MM.1S (cell line): ENCODE measurements at regions not wholly inside any gene's neighbourhood (a gene's known extent, or its start where the extent isn't known, plus 50 kb on each side); places are given as distances from the start of the nearest gene placed in this dataset.
"Not testable (repeated sequence)": the region's sequence is repeated elsewhere in the genome, so short reads cannot be mapped to it uniquely, and the experiment has no call there.

Experiments used
- DNase-seq: peaks from one replicate; pipeline ENCODE4 v3.0.0-alpha.2; 2015
- H2AFZ ChIP-seq: fragments of 300-600 bp; sonication (generic); 2 replicates; pipeline ENCODE4 v1.6.0; 2016; ENCODE audit warnings: antibody characterized with exemption, low read length
- H3F3A ChIP-seq: fragments of 300-600 bp; sonication (generic); 2 replicates; pipeline ENCODE4 v1.6.1; 2016; ENCODE audit warnings: mild to moderate bottlenecking, antibody characterized with exemption, low read length, moderate library complexity, mixed read lengths; ENCODE audit not compliant: insufficient read depth
- H3K27ac ChIP-seq: fragments of 300-600 bp; sonication (generic); 2 replicates; pipeline ENCODE4 v1.5.1; 2016; ENCODE audit warnings: mild to moderate bottlenecking, low read length
- H3K27me3 ChIP-seq: fragments of 300-600 bp; sonication (generic); replicated peaks from 2 replicates; pipeline ENCODE4 v1.6.0; 2016; ENCODE audit warnings: low read length; ENCODE audit not compliant: insufficient read depth
- H3K36me3 ChIP-seq: fragments of 300-600 bp; sonication (generic); replicated peaks from 2 replicates; pipeline ENCODE4 v1.6.1; 2016; ENCODE audit warnings: mild to moderate bottlenecking, low read length, mixed read lengths; ENCODE audit not compliant: insufficient read depth
- H3K4me1 ChIP-seq: fragments of 300-600 bp; sonication (generic); 2 replicates; pipeline ENCODE4 v1.6.1; 2016; ENCODE audit warnings: low read length, mixed read lengths
- H3K4me2 ChIP-seq: fragments of 300-600 bp; sonication (generic); 2 replicates; pipeline ENCODE4 v1.6.0; 2016; ENCODE audit warnings: low read depth, low read length
- H3K4me3 ChIP-seq: fragments of 300-600 bp; sonication (generic); 2 replicates; pipeline ENCODE4 v1.5.1; 2016; ENCODE audit warnings: low read length, mixed read lengths
- H3K79me2 ChIP-seq: fragments of 300-600 bp; sonication (generic); 2 replicates; pipeline ENCODE4 v1.6.1; 2016; ENCODE audit warnings: mixed run types, low read length, mixed read lengths
- H3K9ac ChIP-seq: fragments of 300-600 bp; sonication (generic); 2 replicates; pipeline ENCODE4 v1.6.1; 2016; ENCODE audit warnings: low read length, mixed read lengths
- H3K9me2 ChIP-seq: fragments of 300-600 bp; sonication (generic); replicated peaks from 2 replicates; pipeline ENCODE4 v1.6.1; 2016; ENCODE audit warnings: mild to moderate bottlenecking, low read length, mixed read lengths; ENCODE audit not compliant: insufficient read depth
- H3K9me3 ChIP-seq: fragments of 300-600 bp; sonication (generic); replicated peaks from 2 replicates; pipeline ENCODE4 v1.6.1; 2016; ENCODE audit warnings: mild to moderate bottlenecking, low read length, mixed read lengths; ENCODE audit not compliant: insufficient read depth
- H4K20me1 ChIP-seq: fragments of 300-600 bp; sonication (generic); 2 replicates; pipeline ENCODE4 v1.6.1; 2016; ENCODE audit warnings: mild to moderate bottlenecking, low read length, moderate library complexity, mixed read lengths; ENCODE audit not compliant: insufficient read depth

GRCh38 chr12:54105809-54106208 is 52.2 kb downstream of the HOXC4 start:
- not testable (repeated sequence) for H3K4me1 ChIP-seq, H3K9me3 ChIP-seq, H3K27ac ChIP-seq, H3K36me3 ChIP-seq, H3K4me2 ChIP-seq, H3K79me2 ChIP-seq, H3F3A ChIP-seq, DNase-seq, H3K9ac ChIP-seq, H3K9me2 ChIP-seq, H3K4me3 ChIP-seq, H3K27me3 ChIP-seq, H2AFZ ChIP-seq, H4K20me1 ChIP-seq

DNA sequence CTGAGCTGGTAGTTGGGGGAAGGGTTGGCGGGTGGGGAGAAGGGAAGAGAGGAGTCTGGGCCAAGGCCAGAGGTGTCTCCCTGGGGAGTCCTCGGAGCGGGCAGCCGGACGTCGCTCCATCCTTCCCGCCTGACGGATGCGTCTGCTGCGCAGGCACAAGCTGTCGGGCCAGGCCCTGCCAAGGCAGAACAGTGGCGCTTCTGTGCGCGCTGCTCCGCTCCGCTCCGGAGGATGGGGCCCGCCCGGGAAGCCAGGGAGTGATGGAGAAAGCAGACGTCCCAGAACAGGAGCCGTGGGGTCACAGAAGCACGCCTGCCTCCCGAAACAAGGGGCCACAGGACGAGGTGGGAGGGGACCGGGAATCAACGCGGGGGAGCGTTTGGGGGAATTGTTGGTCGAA is 52.6 kb downstream of the HOXC4 start:
- H3K4me3 ChIP-seq, H3K9ac ChIP-seq, H3K9me2 ChIP-seq, H3K27me3 ChIP-seq, H2AFZ ChIP-seq, DNase-seq, H3K4me1 ChIP-seq, H3K4me2 ChIP-seq, H3K27ac ChIP-seq, H3K79me2 ChIP-seq, H3F3A ChIP-seq, H3K36me3 ChIP-seq, H3K9me3 ChIP-seq, H4K20me1 ChIP-seq: not testable (repeated sequence)

DNA sequence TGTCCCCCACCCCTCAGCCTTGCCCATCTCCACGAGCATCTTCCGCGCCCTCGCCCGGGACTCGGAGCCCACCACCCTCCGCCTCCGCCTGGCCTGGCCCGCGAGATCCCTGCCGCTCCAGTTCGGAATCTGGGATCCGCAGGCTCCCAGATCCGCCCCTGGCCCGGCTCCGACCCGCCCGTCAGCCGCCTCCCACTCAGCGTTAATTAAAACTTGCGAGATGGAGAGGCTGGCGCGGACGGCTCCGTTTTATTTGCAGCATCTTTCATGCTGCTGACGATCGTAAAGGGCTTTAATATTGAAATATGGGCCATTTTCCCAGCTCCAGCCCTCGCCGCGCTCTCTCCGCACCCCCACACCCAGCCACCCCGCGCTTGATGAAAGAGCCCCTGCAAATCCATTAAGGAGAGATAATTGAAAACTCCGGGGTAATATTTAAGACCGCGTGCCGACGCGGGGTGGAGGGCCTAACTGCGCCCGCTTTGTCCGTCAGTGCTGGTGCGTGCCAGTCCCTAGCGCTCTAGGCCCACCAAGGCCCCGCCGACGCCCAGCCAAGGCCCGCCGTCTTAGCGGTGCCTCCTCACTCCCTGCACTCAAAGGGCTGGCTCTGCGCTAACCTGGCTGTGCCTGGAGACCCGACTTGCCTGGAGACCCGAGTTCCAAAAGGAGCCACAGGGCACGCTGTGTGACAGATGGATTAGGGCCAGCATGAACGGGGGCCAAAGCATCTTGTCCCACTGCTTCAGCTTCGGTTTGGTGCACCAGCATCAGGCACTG is 53.4 kb downstream of the HOXC4 start:
- not testable (repeated sequence) for DNase-seq, H3K36me3 ChIP-seq, H3F3A ChIP-seq, H3K4me3 ChIP-seq, H3K27me3 ChIP-seq, H3K27ac ChIP-seq, H2AFZ ChIP-seq, H3K9me3 ChIP-seq, H3K4me2 ChIP-seq, H3K9ac ChIP-seq, H3K79me2 ChIP-seq, H3K4me1 ChIP-seq, H4K20me1 ChIP-seq, H3K9me2 ChIP-seq

GRCh38 chr12:54112336-54112735 is 58.7 kb downstream of the HOXC4 start:
- not testable (repeated sequence) for H3K9me3 ChIP-seq, H3F3A ChIP-seq, H3K4me1 ChIP-seq, H3K9ac ChIP-seq, DNase-seq, H3K27ac ChIP-seq, H2AFZ ChIP-seq, H3K36me3 ChIP-seq, H3K4me2 ChIP-seq, H3K9me2 ChIP-seq, H3K27me3 ChIP-seq, H4K20me1 ChIP-seq, H3K4me3 ChIP-seq, H3K79me2 ChIP-seq

- not testable (repeated sequence) for H3K27me3 ChIP-seq, H3K9me2 ChIP-seq, H2AFZ ChIP-seq, H3K4me1 ChIP-seq, DNase-seq, H3K36me3 ChIP-seq, H4K20me1 ChIP-seq, H3F3A ChIP-seq, H3K9ac ChIP-seq, H3K79me2 ChIP-seq, H3K4me2 ChIP-seq, H3K9me3 ChIP-seq, H3K27ac ChIP-seq, H3K4me3 ChIP-seq
These were observed 62.4 kb downstream of the HOXC4 start for GRCh38 chr12:54116055-54116454.

- not testable (repeated sequence) for H3K27me3 ChIP-seq, H3K36me3 ChIP-seq, H3F3A ChIP-seq, DNase-seq, H3K9ac ChIP-seq, H3K4me2 ChIP-seq, H3K27ac ChIP-seq, H3K9me3 ChIP-seq, H2AFZ ChIP-seq, H3K79me2 ChIP-seq, H3K4me3 ChIP-seq, H4K20me1 ChIP-seq, H3K9me2 ChIP-seq, H3K4me1 ChIP-seq
These were observed 63.8 kb downstream of the HOXC4 start for GRCh38 chr12:54117392-54117791.

GRCh38 chr12:54119082-54119481 is 65.4 kb downstream of the HOXC4 start:
- H3F3A ChIP-seq, H3K79me2 ChIP-seq, H4K20me1 ChIP-seq, DNase-seq, H2AFZ ChIP-seq, H3K9me3 ChIP-seq, H3K27ac ChIP-seq, H3K27me3 ChIP-seq, H3K4me3 ChIP-seq, H3K4me1 ChIP-seq, H3K36me3 ChIP-seq, H3K9me2 ChIP-seq, H3K9ac ChIP-seq, H3K4me2 ChIP-seq: not testable (repeated sequence)

- H3K4me1 ChIP-seq, H3K9me2 ChIP-seq, H3K9ac ChIP-seq, H3F3A ChIP-seq, DNase-seq, H2AFZ ChIP-seq, H3K36me3 ChIP-seq, H3K4me3 ChIP-seq, H4K20me1 ChIP-seq, H3K79me2 ChIP-seq, H3K9me3 ChIP-seq, H3K4me2 ChIP-seq, H3K27ac ChIP-seq: not testable (repeated sequence)
- H3K27me3 ChIP-seq = peaks cover 29% of the 10 kb centered on the region
These were observed 64.8 kb downstream of the SMUG1 start for GRCh38 chr12:54123981-54124380.
